Muscle of leg (tissue), 3 donors: ENCODE measurements at regions not wholly inside any gene's neighbourhood (a gene's known extent, or its start where the extent isn't known, plus 50 kb on each side); places are given as distances from the start of the nearest gene placed in this dataset.

ENCODE experiments used
- DNase-seq: peaks from one replicate; pipeline ENCODE4 v3.0.0; 2013
- H3K27ac ChIP-seq: one replicate; pipeline ENCODE4 v1.5.1; 2013; ENCODE audit warnings: mild to moderate bottlenecking, low read length, control low read depth
- H3K27me3 ChIP-seq: one replicate; pipeline ENCODE4 v1.6.1; 2013; ENCODE audit warnings: low read length; ENCODE audit not compliant: control insufficient read depth, insufficient read depth
- H3K36me3 ChIP-seq: one replicate; pipeline ENCODE4 v1.6.1; 2013; ENCODE audit warnings: low read length; ENCODE audit not compliant: control insufficient read depth, insufficient read depth
- H3K4me1 ChIP-seq: one replicate; pipeline ENCODE4 v1.6.1; 2013; ENCODE audit warnings: low read length; ENCODE audit not compliant: control insufficient read depth, insufficient read depth
- H3K4me3 ChIP-seq: one replicate; pipeline ENCODE4 v1.5.1; 2013; ENCODE audit warnings: low read length, control low read depth
- H3K9me3 ChIP-seq: replicated peaks from 2 replicates; pipeline ENCODE4 v1.6.1; 2013; ENCODE audit warnings: low read depth, low read length; ENCODE audit not compliant: control insufficient read depth
- WGBS: methylation state at CpG from one replicate; pipeline ENCODE4 v1.1.5; 2013; ENCODE audit warnings: missing lambda C conversion rate; ENCODE audit not compliant: insufficient coverage; 5-methylcytosine and 5-hydroxymethylcytosine counted together

GRCh38 chr12:91608542-91608941 lies 425.9 kb upstream of the DCN start:
- DNase-seq, result no peak
- Histone ChIP-seq H3K4me3 (no peak overlapping the region), H3K27ac (no peak overlapping the region), H3K4me1 (no peaks in the 10 kb centered on the region), H3K27me3 (no peaks in the 10 kb centered on the region), H3K9me3 (no peaks in the 10 kb centered on the region), H3K36me3 (no peaks in the 10 kb centered on the region)

- WGBS, result no CpG with 5 or more reads among the region's 3 CpGs
- Histone ChIP-seq H3K9me3 (no peaks in the 10 kb centered on the region), H3K4me3 (no peak overlapping the region), H3K4me1 (no peaks in the 10 kb centered on the region), H3K36me3 (no peaks in the 10 kb centered on the region), H3K27ac (no peak overlapping the region), H3K27me3 (no peaks in the 10 kb centered on the region)
- no peak for DNase-seq
Measured at GRCh38 chr12:91606662-91607377, 424.2 kb upstream of the DCN start.

- no peak overlapping the region for H3K27ac ChIP-seq
- no peaks in the 10 kb centered on the region for H3K36me3 ChIP-seq
- H3K27me3 ChIP-seq, result no peaks in the 10 kb centered on the region
- no peaks in the 10 kb centered on the region for H3K9me3 ChIP-seq
- H3K4me1 ChIP-seq, result no peaks in the 10 kb centered on the region
- no peak for DNase-seq
- no peak overlapping the region for H3K4me3 ChIP-seq
- whole genome bisulfite sequencing, result 34% methylated on average over 3 of the region's 6 CpGs
Measured at GRCh38 chr12:91604897-91605296, 422.3 kb upstream of the DCN start.

GRCh38 chr12:91603060-91603459 lies 420.4 kb upstream of the DCN start:
- no CpG with 5 or more reads among the region's 2 CpGs for WGBS
- Histone ChIP-seq H3K9me3 (no peaks in the 10 kb centered on the region), H3K27ac (no peak overlapping the region), H3K4me3 (no peak overlapping the region), H3K36me3 (no peaks in the 10 kb centered on the region), H3K27me3 (no peaks in the 10 kb centered on the region), H3K4me1 (no peaks in the 10 kb centered on the region)
- DNase-seq, result no peak

- no peak for DNase-seq
- Histone ChIP-seq H3K9me3 (no peaks in the 10 kb centered on the region), H3K27me3 (no peaks in the 10 kb centered on the region), H3K36me3 (no peaks in the 10 kb centered on the region), H3K4me3 (no peak overlapping the region), H3K4me1 (no peaks in the 10 kb centered on the region), H3K27ac (no peak overlapping the region)
- no CpG with 5 or more reads among the region's 4 CpGs for WGBS
Measured at GRCh38 chr12:91601054-91601453, 418.4 kb upstream of the DCN start.

GRCh38 chr12:91594715-91595114 lies 412.1 kb upstream of the DCN start:
- H3K4me3 ChIP-seq, result no peak overlapping the region
- no peaks in the 10 kb centered on the region for H3K27me3 ChIP-seq
- no peak overlapping the region for H3K27ac ChIP-seq
- no peak for DNase-seq
- H3K4me1 ChIP-seq, result no peaks in the 10 kb centered on the region
- no CpG with 5 or more reads among the region's 1 CpG for WGBS
- no peaks in the 10 kb centered on the region for H3K9me3 ChIP-seq
- no peaks in the 10 kb centered on the region for H3K36me3 ChIP-seq

GRCh38 chr12:91591639-91591987 lies 409.0 kb upstream of the DCN start:
- WGBS, result no CpG with 5 or more reads among the region's 1 CpG
- H3K4me1 ChIP-seq, result no peaks in the 10 kb centered on the region
- no peak for DNase-seq
- H3K27ac ChIP-seq, result no peak overlapping the region
- no peaks in the 10 kb centered on the region for H3K27me3 ChIP-seq
- no peaks in the 10 kb centered on the region for H3K36me3 ChIP-seq
- no peaks in the 10 kb centered on the region for H3K9me3 ChIP-seq
- no peak overlapping the region for H3K4me3 ChIP-seq

GRCh38 chr12:91590966-91591638 lies 408.5 kb upstream of the DCN start:
- Histone ChIP-seq H3K9me3 (no peaks in the 10 kb centered on the region), H3K27me3 (no peaks in the 10 kb centered on the region), H3K27ac (no peak overlapping the region), H3K4me3 (no peak overlapping the region), H3K4me1 (no peaks in the 10 kb centered on the region), H3K36me3 (no peaks in the 10 kb centered on the region)
- peak; percentile 14 for DNase-seq
- WGBS, result no CpG with 5 or more reads among the region's 1 CpG

- Histone ChIP-seq H3K9me3 (no peaks in the 10 kb centered on the region), H3K36me3 (no peaks in the 10 kb centered on the region), H3K4me3 (no peak overlapping the region), H3K4me1 (no peaks in the 10 kb centered on the region), H3K27ac (no peak overlapping the region), H3K27me3 (no peaks in the 10 kb centered on the region)
- no peak for DNase-seq
- WGBS, result no CpG with 5 or more reads among the region's 2 CpGs
Measured at GRCh38 chr12:91588874-91589454, 406.3 kb upstream of the DCN start.

GRCh38 chr12:91586015-91586414 lies 403.4 kb upstream of the DCN start:
- no peaks in the 10 kb centered on the region for H3K9me3 ChIP-seq
- H3K4me3 ChIP-seq, result no peak overlapping the region

More at GRCh38 chr12:91586015-91586414, 403.4 kb upstream of the DCN start:
- no peak for DNase-seq
- 94% methylated on average over 2 of the region's 5 CpGs for WGBS
- H3K27me3 ChIP-seq, result no peaks in the 10 kb centered on the region
- H3K36me3 ChIP-seq, result no peaks in the 10 kb centered on the region
- no peak overlapping the region for H3K27ac ChIP-seq
- H3K4me1 ChIP-seq, result no peaks in the 10 kb centered on the region
